ENCODE measurements at regions not wholly inside any gene's neighbourhood (a gene's known extent, or its start where the extent isn't known, plus 50 kb on each side); places are given as distances from the start of the nearest gene placed in this dataset.

DNA sequence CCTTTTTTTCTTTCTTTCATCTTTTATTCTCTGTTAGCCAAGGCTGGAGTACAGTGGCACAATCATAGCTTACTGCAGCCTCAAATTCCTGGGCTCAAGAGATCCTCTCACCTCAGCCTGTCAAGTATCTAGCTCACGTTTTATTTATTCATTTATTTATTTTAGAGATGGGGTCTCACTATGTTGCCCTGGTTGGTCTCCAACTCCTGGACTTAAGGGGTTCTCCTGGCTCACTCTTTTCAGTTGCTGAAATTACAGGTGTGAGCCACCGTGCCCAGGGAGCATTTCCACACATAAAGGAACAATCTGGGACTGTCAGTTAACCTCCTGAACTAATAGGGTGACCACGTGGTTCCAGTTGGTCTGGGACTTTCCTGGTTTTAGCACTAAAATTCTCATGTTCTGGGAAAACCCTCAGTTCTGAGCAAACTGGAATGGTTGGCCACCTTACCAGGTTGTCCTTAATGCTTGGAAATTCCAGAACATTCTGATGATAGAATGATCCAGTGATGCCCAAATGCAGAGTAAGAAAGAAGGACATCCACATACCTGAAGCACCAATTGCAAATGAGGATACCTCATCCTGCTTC is 105.5 kb upstream of the ZNF217 start:
- H3K36me3 ChIP-seq, result no peaks in the 10 kb centered on the region
- H3K27me3 ChIP-seq, result no peaks in the 10 kb centered on the region
- DNase-seq (ENCODE audit: low read depth in 1 of 2, low spot score in 1 of 2), result no peak
- H3K4me3 ChIP-seq, result no peak overlapping the region
- TF ChIP-seq, protein P1, sequence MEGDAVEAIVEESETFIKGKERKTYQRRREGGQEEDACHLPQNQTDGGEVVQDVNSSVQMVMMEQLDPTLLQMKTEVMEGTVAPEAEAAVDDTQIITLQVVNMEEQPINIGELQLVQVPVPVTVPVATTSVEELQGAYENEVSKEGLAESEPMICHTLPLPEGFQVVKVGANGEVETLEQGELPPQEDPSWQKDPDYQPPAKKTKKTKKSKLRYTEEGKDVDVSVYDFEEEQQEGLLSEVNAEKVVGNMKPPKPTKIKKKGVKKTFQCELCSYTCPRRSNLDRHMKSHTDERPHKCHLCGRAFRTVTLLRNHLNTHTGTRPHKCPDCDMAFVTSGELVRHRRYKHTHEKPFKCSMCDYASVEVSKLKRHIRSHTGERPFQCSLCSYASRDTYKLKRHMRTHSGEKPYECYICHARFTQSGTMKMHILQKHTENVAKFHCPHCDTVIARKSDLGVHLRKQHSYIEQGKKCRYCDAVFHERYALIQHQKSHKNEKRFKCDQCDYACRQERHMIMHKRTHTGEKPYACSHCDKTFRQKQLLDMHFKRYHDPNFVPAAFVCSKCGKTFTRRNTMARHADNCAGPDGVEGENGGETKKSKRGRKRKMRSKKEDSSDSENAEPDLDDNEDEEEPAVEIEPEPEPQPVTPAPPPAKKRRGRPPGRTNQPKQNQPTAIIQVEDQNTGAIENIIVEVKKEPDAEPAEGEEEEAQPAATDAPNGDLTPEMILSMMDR (IDR thresholded peaks at IDR 0.05; ENCODE audit: low read depth, low read length), result no peak
- H3K9me3 ChIP-seq (ENCODE audit: low read depth), result no peaks in the 10 kb centered on the region
- H3K27ac ChIP-seq, result no peak overlapping the region
- H3K4me1 ChIP-seq (ENCODE audit: low read depth), result no peaks in the 10 kb centered on the region

DNA sequence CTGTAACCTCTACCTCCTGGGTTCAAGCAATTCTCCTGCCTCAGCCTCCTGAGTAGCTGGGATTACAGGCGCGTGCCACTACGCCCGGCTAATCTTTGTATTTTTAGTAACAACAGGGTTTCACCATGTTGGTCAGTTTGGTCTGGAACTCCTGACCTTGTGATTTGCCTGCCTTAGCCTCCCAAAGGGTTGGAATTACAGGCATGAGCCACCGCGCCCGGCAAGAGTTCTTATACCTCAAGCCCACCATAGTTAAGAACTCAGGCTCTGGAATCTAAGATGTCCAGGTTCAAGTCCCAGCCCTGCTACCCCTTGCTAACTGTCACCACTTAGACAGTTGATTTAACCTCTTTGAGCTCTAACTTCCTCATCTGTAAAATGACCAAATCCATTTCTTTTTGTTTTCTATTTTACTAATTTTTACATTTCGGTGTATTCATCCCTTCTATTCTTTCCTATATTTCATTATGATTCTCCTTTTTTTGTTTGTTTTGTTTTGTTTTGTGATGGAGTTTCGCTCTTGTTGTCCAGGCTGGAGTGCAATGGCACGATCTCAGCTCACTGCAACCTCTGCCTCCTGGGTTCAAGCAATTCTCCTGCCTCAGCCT is 104.8 kb upstream of the ZNF217 start:
- TF ChIP-seq, protein P1 (IDR thresholded peaks at IDR 0.05; ENCODE audit: low read depth, low read length), result no peak
- no peak overlapping the region for H3K4me3 ChIP-seq
- no peak for DNase-seq (ENCODE audit: low read depth in 1 of 2, low spot score in 1 of 2)
- no peaks in the 10 kb centered on the region for H3K36me3 ChIP-seq
- H3K9me3 ChIP-seq (ENCODE audit: low read depth), result no peaks in the 10 kb centered on the region
- no peak overlapping the region for H3K27ac ChIP-seq
- H3K27me3 ChIP-seq, result no peaks in the 10 kb centered on the region
- H3K4me1 ChIP-seq (ENCODE audit: low read depth), result no peaks in the 10 kb centered on the region

DNA sequence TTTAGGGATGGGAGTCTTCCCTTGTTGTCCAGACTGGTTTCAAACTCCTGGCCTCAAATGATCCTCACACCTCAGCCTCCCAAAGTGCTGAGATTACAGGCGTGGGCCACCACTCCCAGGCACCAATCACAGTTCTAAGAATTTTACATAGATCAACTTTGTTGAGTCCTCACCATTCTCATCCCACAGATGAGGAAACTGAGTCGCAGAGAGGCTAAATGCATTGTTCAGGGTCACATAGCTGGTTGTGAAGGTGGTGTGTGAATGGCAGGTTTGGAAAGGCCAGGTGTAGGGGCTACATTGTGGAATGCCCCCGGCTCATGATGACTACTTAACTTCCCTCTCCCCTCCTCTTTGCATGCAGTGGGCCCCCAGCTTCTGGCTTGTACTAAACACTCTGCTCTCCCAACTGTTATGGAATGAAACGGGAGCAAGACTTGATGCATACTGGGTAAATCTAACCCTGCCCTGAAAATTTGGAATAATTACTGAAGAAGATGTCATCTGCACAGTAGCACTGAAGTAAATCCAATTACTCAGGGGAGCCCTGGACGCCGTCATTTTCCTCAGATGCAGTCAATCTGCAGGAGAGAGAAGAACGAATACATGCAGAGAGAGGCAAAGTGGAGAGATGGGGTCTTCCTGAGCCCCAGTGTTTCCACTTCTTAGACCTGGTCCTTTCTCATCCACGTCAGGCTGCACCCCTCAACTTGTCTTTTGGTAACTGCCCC is 102.3 kb upstream of the ZNF217 start:
- Histone ChIP-seq H3K4me3 (no peak overlapping the region), H3K36me3 (no peaks in the 10 kb centered on the region), H3K27ac (no peak overlapping the region), H3K9me3 (ENCODE audit: low read depth) (no peaks in the 10 kb centered on the region), H3K4me1 (ENCODE audit: low read depth) (no peaks in the 10 kb centered on the region), H3K27me3 (no peaks in the 10 kb centered on the region)
- DNase-seq (ENCODE audit: low read depth in 1 of 2, low spot score in 1 of 2), result no peak
- TF ChIP-seq, protein P1 (IDR thresholded peaks at IDR 0.05; ENCODE audit: low read depth, low read length), result no peak

DNA sequence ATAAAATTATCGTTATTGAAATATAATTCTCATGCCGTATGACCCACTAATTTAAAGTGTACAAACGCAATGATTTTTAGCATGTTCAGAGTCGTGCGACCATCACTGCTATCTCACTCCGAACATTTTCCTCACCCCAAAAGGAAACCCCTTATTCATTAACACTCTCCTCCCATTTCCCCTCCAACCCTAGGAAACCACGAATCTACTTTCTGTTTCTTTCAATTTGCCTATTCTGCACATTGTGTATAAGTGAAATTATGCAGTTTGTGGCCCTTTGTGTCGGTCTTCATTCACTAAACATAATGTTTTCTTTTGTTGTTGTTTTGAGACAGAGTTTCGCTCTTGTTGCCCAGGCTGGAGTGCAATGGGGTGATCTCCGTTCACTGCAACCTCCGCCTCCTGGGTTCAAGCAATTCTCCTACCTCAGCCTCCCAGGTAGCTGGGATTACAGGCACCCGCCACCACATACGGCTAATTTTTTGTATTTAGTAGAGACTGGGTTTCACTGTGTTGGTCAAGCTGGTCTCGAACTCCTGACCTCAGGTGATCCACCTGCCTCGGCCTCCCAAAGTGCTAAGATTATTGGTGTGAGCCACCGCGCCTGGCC is 99.7 kb upstream of the ZNF217 start:
- H3K27ac ChIP-seq, result no peak overlapping the region
- no peaks in the 10 kb centered on the region for H3K9me3 ChIP-seq (ENCODE audit: low read depth)
- H3K27me3 ChIP-seq, result no peaks in the 10 kb centered on the region
- no peaks in the 10 kb centered on the region for H3K4me1 ChIP-seq (ENCODE audit: low read depth)
- TF ChIP-seq, protein P1 (IDR thresholded peaks at IDR 0.05; ENCODE audit: low read depth, low read length), result no peak
- H3K4me3 ChIP-seq, result no peak overlapping the region
- no peak for DNase-seq (ENCODE audit: low read depth in 1 of 2, low spot score in 1 of 2)
- H3K36me3 ChIP-seq, result no peaks in the 10 kb centered on the region

DNA sequence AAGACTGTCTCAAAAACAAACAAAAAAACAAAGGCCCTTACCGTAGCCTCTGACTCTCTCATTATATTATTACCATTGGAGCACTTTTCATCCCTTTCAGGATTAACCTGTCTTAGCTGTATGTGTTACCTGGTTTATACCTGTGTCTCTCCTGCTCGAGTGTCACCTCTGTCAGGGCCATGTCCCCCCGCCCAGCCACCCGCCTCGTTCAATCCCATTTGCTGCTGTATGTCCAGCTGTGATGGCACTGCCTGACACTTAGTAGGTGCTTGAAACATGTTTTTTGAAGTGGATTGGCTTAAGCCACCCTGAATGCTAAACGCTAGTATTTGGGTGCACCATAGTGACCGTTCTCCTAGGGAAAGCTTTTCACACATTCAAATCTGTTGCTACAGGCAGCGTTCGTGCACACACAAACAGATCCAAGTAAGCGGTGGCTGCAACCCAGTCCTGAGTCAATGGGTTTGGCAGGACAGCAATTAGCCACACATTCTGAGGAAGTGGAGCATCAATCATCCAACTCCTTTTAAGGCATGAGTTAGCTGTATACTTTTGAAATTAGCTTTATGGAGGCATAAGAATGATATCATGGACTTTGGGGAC is 98.9 kb upstream of the ZNF217 start:
- no peaks in the 10 kb centered on the region for H3K9me3 ChIP-seq (ENCODE audit: low read depth)
- no peaks in the 10 kb centered on the region for H3K4me1 ChIP-seq (ENCODE audit: low read depth)
- H3K27me3 ChIP-seq, result no peaks in the 10 kb centered on the region
- DNase-seq (ENCODE audit: low read depth in 1 of 2, low spot score in 1 of 2), result peak in 1 of 2 donors; percentile 87
- H3K36me3 ChIP-seq, result no peaks in the 10 kb centered on the region
- no peak overlapping the region for H3K27ac ChIP-seq
- TF ChIP-seq, protein P1 (IDR thresholded peaks at IDR 0.05; ENCODE audit: low read depth, low read length), result no peak
- H3K4me3 ChIP-seq, result no peak overlapping the region
